ENCODE measurements at regions not wholly inside any gene's neighbourhood (a gene's known extent, or its start where the extent isn't known, plus 50 kb on each side); places are given as distances from the start of the nearest gene placed in this dataset.

- TF ChIP-seq POLR2A (IDR thresholded peaks at IDR 0.05; ENCODE audit: low read length): no peak
- no peak for TF ChIP-seq GATA1 (IDR thresholded peaks at IDR 0.05; ENCODE audit: low read depth, low read length)
Measured at GRCh38 chr18:14964406-14964805, 216.4 kb downstream of the ANKRD30B start.
